ENCODE measurements at regions not wholly inside any gene's neighbourhood (a gene's known extent, or its start where the extent isn't known, plus 50 kb on each side); places are given as distances from the start of the nearest gene placed in this dataset.

- TF ChIP-seq ATF2 (CRISPR knock-in tag; IDR thresholded peaks at IDR 0.05) (no peak), CHD4 (IDR thresholded peaks at IDR 0.05; ENCODE audit: insufficient read depth, insufficient replicate concordance, low read depth, low read length, poor library complexity, severe bottlenecking) (no peak), NEUROD1 (IDR thresholded peaks at IDR 0.05; ENCODE audit: borderline replicate concordance, low read depth, low read length, partially characterized antibody) (no peak), RAD51 (IDR thresholded peaks at IDR 0.05; ENCODE audit: borderline replicate concordance, low read depth) (no peak), DDX20 (tag; IDR thresholded peaks at IDR 0.05; ENCODE audit: low read depth) (no peak), ZNF766 (CRISPR knock-in tag; conservative IDR thresholded peaks at IDR 0.05) (no peak), ZNF644 (tag; IDR thresholded peaks at IDR 0.05; ENCODE audit: low read depth) (no peak), ZNF274 (IDR thresholded peaks at IDR 0.05; ENCODE audit: borderline replicate concordance, low read depth, low read length) (no peak), HMG20B (CRISPR knock-in tag; IDR thresholded peaks at IDR 0.05) (no peak), HIVEP1 (CRISPR knock-in tag; IDR thresholded peaks at IDR 0.05) (no peak), ZNF395 (CRISPR knock-in tag; IDR thresholded peaks at IDR 0.05) (no peak), FIP1L1 (IDR thresholded peaks at IDR 0.05; ENCODE audit: low read depth, low read length, poor library complexity, severe bottlenecking) (no peak), FOXP4 (CRISPR knock-in tag; IDR thresholded peaks at IDR 0.05; ENCODE audit: borderline replicate concordance) (no peak), CTCF (IDR thresholded peaks at IDR 0.05 in 2 of 3, conservative IDR thresholded peaks at IDR 0.05 in 1 of 3; ENCODE audit: insufficient read depth in 2 of 3, low read depth in 1 of 3, low read length in 3 of 3) (no peak), SREBF1 (IDR thresholded peaks at IDR 0.05; ENCODE audit: borderline replicate concordance, low read depth, low read length) (no peak), RFX1 (IDR thresholded peaks at IDR 0.05) (no peak)
- H2AFZ ChIP-seq (ENCODE audit: low read depth, low read length), result no peak overlapping the region
- H4K20me1 ChIP-seq (replicated peaks; ENCODE audit: control insufficient read depth, insufficient read depth, low read length), result no peaks in the 10 kb centered on the region
- H3K9me3 ChIP-seq (replicated peaks; ENCODE audit: control insufficient read depth, insufficient read depth, low read depth, low read length), result no peaks in the 10 kb centered on the region
- ATAC-seq, result no peak
- H3K9ac ChIP-seq (ENCODE audit: insufficient read depth in 1 of 2, low read depth in 2 of 2, low read length in 2 of 2), result no peak overlapping the region
- no peak for FAIRE-seq
- H3K27me3 ChIP-seq (ENCODE audit: control insufficient read depth in 2 of 2, insufficient read depth in 2 of 2, low read length in 2 of 2), result no peaks in the 10 kb centered on the region
- in situ Hi-C loops (cut with MboI) (no loop called here), intact Hi-C loops (cut with micrococcal nuclease) (no loop called here)
- no peaks in the 10 kb centered on the region for H3K36me3 ChIP-seq (ENCODE audit: control insufficient read depth, insufficient read depth, low read length)
- H3K4me2 ChIP-seq (ENCODE audit: insufficient read depth, low read length), result no peak overlapping the region
- no TSS peak for BruUV-seq (replicated peaks)
- no peaks in the 10 kb centered on the region for H3K79me2 ChIP-seq (ENCODE audit: control insufficient read depth, insufficient read depth, low read length)
- DNase-seq (ENCODE audit: extremely low read depth in 1 of 4, low spot score in 3 of 4), result no peak
- CTCF ChIA-PET (ENCODE audit: low intra/inter-chr PET ratio), result no interaction called here
- H3K27ac ChIP-seq (ENCODE audit: extremely low read depth, low read depth, low read length), result no peak overlapping the region
- H3K9me1 ChIP-seq (ENCODE audit: control insufficient read depth, insufficient read depth, low read length), result no peaks in the 10 kb centered on the region
- no peak overlapping the region for H3K4me3 ChIP-seq
- H3K4me1 ChIP-seq (replicated peaks in 1 of 2; ENCODE audit: control insufficient read depth in 2 of 2, insufficient read depth in 2 of 2, low read length in 2 of 2), result no peaks in the 10 kb centered on the region
- POLR2A ChIA-PET, result no interaction called here
Observed at GRCh38 chrX:110563282-110563681, 204.6 kb downstream of the RTL9 start.
